Peyer's patch (tissue), 4 donors: ENCODE measurements at regions not wholly inside any gene's neighbourhood (a gene's known extent, or its start where the extent isn't known, plus 50 kb on each side); places are given as distances from the start of the nearest gene placed in this dataset.

Experiments
- CTCF ChIP-seq, 6 experiments: fragments of 450-650 bp in 4 of 6; fragments of 200-600 bp in 2 of 6; sonication (generic) in 1 of 6; IDR thresholded peaks; one replicate each; pipeline ENCODE4 v1.5.1; 2017 to 2019; ENCODE audit warnings: antibody characterized with exemption in 6 of 6, mild to moderate bottlenecking in 3 of 6, moderate library complexity in 1 of 6
- POLR2A ChIP-seq, 2 donors: fragments of 450-650 bp; IDR thresholded peaks; one replicate each; pipeline ENCODE4 v1.5.1; 2017; ENCODE audit warnings: antibody characterized with exemption in 2 of 2, mild to moderate bottlenecking in 2 of 2, moderate library complexity in 2 of 2

DNA sequence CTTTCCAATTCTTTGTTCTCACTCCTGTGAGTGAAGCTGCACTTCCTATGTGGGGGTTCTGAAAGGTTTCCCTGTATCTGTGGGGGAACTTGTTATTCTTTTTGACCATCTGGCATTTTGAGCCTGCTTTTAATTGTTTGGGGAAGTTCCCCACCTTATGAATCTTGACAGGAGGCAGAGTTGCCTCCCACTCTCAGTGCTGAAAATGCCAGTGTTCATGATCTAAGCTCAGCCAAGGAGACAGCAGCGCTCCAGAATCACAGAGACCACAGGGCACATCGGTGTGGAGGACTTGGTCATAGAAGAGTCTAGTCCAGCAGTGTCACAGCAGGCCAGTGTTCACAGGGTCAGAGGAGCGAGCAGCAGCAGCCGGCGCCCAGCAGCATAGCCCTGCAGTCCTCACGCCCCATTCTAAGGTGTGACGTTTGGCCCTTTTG, 63.8 kb upstream of the PRDX6 start:
- no peak for TF ChIP-seq POLR2A (IDR thresholded peaks at IDR 0.05)
- no peak for TF ChIP-seq CTCF (IDR thresholded peaks at IDR 0.05)
